ENCODE measurements at regions not wholly inside any gene's neighbourhood (a gene's known extent, or its start where the extent isn't known, plus 50 kb on each side); places are given as distances from the start of the nearest gene placed in this dataset.

DNA sequence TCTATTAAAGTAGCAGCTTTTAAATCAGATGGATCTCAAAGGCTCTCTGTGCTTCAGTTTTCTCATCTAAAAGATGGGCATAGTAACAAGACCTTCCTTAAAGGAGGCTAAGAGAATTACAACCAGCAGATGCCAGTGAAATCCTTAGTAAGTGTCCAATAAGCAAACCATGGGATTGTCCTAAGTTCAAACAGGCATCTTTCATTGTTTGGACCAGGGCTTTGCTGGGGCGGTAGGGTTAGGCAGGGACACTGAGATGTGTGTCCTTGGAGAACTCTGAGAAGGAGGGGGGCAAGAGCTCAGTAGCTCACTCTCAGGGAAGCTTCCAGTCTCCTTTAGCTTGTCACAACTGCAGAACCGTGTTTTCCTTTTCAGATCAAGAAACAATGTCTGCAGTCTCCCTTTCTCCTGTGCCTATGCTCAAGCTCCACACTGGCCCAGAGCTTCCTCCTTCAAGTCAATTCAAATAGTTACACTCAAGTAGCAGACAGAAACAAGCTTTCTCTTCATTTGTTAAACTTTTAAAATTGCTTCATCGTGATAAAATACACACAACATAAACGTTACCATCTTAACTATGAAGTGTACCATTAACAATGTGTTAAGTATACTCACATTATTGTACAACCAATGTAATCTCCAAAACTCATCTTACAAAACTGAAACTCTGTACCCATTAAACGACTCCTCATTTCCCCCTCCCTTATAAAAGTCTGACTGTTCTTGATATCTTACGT is 216.2 kb downstream of the PIK3R1 start:
- TF ChIP-seq, protein P1, sequence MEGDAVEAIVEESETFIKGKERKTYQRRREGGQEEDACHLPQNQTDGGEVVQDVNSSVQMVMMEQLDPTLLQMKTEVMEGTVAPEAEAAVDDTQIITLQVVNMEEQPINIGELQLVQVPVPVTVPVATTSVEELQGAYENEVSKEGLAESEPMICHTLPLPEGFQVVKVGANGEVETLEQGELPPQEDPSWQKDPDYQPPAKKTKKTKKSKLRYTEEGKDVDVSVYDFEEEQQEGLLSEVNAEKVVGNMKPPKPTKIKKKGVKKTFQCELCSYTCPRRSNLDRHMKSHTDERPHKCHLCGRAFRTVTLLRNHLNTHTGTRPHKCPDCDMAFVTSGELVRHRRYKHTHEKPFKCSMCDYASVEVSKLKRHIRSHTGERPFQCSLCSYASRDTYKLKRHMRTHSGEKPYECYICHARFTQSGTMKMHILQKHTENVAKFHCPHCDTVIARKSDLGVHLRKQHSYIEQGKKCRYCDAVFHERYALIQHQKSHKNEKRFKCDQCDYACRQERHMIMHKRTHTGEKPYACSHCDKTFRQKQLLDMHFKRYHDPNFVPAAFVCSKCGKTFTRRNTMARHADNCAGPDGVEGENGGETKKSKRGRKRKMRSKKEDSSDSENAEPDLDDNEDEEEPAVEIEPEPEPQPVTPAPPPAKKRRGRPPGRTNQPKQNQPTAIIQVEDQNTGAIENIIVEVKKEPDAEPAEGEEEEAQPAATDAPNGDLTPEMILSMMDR (IDR thresholded peaks at IDR 0.05), result no peak
- no peak for TF ChIP-seq POLR2A (IDR thresholded peaks at IDR 0.05)
